ENCODE measurements at regions not wholly inside any gene's neighbourhood (a gene's known extent, or its start where the extent isn't known, plus 50 kb on each side); places are given as distances from the start of the nearest gene placed in this dataset.

- no peak for DNase-seq
Measured at GRCh38 chr22:34055525-34056200, 135.4 kb upstream of the LARGE1 start.

- DNase-seq, result no peak
Measured at GRCh38 chr22:34057726-34058125, 137.4 kb upstream of the LARGE1 start.

- no peak for DNase-seq
Measured at GRCh38 chr22:34064696-34065095, 144.4 kb upstream of the LARGE1 start.

DNA sequence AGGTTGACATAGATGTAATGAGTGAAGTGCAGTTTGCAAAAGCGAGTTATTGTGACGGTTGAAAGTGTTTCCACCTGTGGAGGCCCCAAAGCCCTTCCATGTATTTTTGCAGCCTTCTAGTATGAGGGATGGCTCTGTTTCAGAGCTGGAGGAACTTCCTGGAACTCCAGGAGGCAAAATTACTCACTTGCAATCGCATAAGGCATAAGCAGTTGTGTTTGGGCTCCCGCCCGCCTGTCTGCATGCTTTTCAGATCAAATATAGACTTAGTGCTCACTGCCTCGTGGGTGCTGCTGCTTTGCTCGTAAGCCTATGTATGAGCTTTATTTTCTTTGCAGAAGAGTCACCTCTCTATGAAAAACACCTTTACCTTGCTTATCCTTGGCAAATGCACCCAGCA, 146.8 kb upstream of the LARGE1 start:
- DNase-seq, result no peak

GRCh38 chr22:34068001-34068400, 147.7 kb upstream of the LARGE1 start:
- no peak for DNase-seq

DNA sequence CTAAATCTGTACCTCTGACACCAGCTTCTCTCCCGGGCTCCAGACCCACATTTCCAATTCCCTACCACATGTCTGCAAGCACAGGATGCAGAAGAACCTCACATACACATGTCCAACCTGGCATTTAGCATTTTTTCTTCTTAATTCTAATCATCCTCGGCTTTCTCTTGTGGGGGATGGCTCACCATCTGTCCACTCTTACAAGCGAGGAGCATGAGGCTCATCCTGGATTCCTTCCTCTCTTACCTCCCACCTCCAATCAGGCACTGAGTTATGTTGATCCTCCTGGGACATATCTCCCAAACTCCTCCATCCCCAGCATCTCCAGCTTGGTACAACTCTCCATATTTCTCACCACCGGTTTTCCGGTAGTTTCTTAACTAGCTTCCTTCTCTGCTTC, 149.8 kb upstream of the LARGE1 start:
- DNase-seq, result no peak

- no peak for DNase-seq
Measured at GRCh38 chr22:34070531-34070930, 150.3 kb upstream of the LARGE1 start.

DNA sequence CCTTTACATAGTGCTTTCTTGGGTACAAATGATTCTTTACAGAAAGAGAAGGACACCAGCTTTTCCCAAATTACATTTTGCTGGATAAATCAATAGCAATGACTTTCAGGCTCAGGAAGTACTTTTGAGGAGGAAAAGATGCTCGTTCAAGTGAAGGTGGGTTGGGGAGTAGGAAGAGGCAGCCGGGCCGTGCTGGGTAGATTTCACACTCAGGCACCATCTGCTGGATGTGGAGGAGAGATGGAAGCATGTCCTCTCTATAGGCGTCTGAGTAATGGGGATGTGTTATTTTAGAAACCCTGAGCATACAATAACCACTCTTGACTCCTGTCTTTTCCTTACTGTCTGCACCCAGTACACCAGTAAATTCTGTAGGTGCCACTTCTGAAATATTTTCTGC, 152.3 kb upstream of the LARGE1 start:
- no peak for DNase-seq

- no peak for DNase-seq
Measured at GRCh38 chr22:34080433-34080832, 160.2 kb upstream of the LARGE1 start.

DNA sequence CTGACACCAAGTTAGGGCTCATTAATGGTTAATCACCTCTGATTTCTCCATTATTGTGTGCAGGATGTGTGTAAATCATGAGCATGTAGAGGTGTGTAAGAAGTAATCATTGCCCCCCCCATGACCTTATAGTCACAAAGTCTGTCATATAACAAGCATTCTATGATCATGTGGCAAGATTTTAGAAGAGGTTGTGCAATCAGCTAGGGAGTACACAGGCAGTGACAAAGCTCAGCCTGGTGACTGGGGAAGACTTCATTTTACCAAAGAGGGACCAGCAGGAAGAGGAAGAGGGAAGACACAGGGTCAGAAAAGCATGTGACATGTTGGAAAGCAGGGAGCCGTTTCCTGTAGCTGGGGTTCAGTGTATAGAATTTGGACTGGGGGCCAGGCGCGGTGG, 176.5 kb upstream of the LARGE1 start:
- no peak for DNase-seq

DNA sequence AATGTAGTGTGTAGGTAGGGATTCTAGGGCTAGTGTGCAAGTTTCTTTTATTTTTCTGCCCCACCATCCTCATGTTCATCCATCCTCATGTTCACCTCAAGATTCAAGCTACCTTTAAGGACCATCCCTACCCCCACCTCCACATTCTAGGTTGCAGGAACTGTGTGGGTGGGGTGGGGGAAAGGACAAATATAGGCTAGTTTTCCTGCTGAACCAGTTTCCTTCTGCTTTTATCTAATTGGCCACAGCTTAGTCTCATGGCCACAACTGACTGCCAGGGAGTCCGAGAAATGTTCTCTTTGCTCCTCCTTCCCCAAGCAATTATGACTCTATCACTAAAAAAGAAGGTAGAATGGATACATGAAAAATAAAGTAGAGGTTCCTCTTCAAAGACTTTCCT, 179.0 kb upstream of the LARGE1 start:
- DNase-seq, result no peak

DNA sequence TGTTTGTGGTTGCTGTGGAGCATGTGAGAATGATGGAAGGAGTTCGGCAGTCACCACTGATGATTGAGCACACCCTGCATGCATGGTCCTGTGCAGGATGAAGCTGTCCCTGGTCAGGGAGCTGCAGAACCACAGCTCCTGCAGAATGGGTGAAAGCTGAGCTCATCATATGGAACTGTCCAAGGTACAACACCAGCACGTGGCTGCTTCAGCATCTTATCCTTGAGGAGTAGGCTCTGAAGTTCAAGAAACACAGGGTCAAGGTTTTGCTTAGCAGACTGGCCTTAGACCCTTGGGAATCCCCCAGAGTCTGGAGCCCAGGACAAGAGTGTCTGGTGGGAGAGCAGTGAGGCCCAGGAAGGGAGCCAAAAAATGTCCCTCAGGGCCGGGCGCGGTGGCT, 182.4 kb upstream of the LARGE1 start:
- no peak for DNase-seq

DNA sequence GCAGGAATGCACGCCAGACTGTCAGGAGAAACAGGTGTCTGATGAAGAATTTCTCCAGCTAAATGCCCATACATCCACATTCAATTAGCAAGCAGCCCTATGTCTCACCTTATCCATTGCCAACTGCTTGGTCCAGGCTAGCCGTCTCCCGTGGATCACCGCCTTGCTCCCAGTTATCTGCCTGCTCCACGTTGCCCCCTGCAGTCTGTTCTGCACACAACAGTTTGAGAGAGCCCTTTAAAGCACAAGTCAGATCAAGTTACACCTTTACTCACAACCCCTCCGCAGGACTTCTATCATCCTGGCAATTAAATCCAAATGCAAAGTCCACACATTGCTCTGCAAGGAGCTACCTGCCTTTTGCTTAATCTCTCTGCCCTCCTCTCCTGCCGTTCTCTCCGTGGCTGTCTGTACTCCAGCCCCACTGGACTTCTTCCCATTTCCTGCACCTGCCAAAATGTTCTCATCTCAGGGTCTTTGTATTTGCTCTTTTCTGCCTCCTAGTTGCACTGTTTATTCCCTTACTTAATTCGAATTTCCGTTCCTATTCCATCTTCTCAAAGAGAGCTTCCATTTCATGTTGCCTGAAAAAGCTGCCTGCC, 185.3 kb upstream of the LARGE1 start:
- DNase-seq, result no peak

- no peak for DNase-seq
Measured at GRCh38 chr22:34108168-34108567, 187.9 kb upstream of the LARGE1 start.

DNA sequence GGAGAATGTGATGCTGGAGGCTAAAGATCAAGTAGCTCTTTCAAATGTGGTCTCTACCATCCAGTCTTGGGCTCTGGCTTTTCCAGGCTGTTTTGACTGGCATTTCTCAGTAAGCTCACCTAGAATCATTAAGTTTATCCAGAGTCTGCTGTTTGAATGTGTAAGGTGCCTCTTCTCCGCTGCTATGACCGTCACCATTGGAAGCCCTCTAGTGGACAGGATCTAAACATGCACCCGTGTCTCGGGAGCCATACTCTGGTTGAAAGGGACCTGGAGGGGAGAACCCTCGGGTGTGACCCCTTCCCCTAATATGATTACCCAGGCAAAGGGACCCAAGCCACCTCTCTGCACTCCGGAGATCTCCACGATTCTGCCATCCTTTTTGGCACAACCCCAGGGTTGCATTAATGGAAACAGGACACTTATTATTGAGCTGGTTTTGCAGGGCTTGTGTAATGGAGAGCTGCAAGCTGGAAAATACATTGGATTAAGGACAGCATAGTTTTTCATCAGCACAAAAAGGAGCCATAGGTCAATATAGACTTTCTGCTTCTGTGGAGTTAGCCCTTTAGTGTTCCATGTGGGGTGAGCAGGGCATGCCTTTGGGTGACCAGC, 191.0 kb upstream of the LARGE1 start:
- DNase-seq, result no peak

GRCh38 chr22:34113381-34113780, 193.1 kb upstream of the LARGE1 start:
- DNase-seq, result no peak

GRCh38 chr22:34114406-34114805, 194.1 kb upstream of the LARGE1 start:
- no peak for DNase-seq

GRCh38 chr22:34115722-34116121, 195.4 kb upstream of the LARGE1 start:
- DNase-seq, result no peak

GRCh38 chr22:34116126-34116525, 195.8 kb upstream of the LARGE1 start:
- DNase-seq, result no peak

- DNase-seq, result no peak
Measured at GRCh38 chr22:34122042-34122441, 201.8 kb upstream of the LARGE1 start.

DNA sequence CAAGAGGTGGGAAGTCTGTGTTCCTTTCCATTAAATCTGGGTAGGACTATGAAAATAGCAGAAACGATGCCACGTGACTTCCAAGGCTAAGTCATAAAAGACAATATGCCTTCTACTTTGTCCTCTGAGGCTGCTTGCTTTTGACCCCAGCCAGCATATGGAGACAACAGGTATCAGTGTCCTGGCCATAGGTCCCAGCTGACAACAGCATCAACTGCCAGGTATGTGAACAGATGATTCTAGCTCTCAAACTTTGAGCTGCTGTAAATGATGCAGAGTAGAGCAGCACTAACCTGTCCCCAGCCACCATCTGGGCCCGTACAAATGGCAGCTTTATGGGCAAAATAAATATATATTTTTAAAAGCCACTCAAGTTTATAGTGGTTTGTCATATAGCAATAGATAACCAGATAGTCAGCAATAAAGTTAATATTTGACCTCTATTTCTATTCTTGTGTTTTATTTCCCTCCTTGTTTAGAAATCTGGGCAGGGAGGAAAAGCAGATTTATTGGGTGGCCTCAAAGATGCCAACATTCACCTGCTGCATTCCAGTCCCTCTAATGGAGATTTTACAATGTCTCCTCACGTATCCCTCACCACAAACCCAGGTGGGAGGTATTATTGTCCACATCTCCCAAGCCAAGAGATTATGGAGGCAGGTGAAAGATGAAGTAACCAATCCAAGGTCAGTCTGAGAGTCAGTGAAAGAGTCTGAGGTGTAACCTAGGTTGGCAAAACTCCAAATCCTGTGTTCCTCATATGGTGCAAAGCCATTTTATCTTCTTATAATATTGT, 209.6 kb upstream of the LARGE1 start:
- no peak for DNase-seq

- DNase-seq, result no peak
Measured at GRCh38 chr22:34135749-34136148, 215.5 kb upstream of the LARGE1 start.

DNA sequence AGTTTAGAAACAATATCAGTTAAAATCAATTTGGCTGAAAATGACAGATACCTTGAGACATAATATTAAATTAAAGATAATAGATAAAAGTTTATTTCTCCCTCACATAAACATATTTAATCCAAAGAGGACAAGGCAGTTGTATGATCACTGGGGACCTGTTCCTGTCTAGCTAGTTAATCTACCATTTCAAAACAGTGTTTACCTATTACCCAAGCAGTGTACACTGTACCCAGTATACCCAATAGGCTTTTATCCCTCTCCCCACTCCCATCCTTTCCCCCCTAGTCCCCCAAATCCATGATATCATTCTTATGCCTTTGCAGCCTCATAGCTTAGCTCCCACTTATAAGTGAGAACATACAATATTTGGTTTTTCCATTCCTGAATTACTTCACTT, 229.7 kb upstream of the LARGE1 start:
- DNase-seq, result no peak

DNA sequence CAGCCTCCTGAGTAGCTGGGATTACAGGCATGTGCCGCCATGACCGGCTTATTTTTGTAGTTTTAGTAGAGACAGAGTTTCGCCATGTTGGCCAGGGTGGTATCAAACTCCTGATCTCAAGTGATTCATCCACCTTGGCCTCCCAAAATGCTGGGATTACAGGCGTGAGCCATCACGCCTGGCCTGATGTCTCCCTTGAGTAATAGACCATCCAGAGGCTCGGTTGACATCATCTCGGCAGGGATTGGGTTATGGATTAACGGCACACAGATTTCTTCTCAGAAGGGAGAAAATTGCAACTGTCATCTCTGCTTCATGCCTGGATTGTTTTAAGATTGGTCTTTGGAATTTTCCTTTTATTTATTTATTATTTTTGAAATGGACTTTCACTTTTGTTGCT, 239.2 kb upstream of the LARGE1 start:
- DNase-seq, result no peak

All from NK-92 treated with Interleukin-12 subunit alpha and Interleukin-12 subunit beta, amount 100 ng/mL, for 24 hours (cell line).